Effector memory CD4-positive, alpha-beta T cell (primary cell): ENCODE measurements at regions not wholly inside any gene's neighbourhood (a gene's known extent, or its start where the extent isn't known, plus 50 kb on each side); places are given as distances from the start of the nearest gene placed in this dataset.

Experiments
- DNase-seq, 3 donors: peaks; one replicate each; pipeline ENCODE4 v3.0.0-alpha.2; 2020
- H3K27ac ChIP-seq: 2 replicates; pipeline ENCODE4 v1.7.0; 2013; ENCODE audit warnings: mild to moderate bottlenecking, low read length, moderate library complexity; ENCODE audit not compliant: insufficient read depth, poor library complexity, severe bottlenecking
- H3K27me3 ChIP-seq: replicated peaks from 2 replicates; pipeline ENCODE4 v1.7.0; 2013; ENCODE audit warnings: mild to moderate bottlenecking, low read length; ENCODE audit not compliant: insufficient read depth, control insufficient read depth, poor library complexity, severe bottlenecking
- H3K36me3 ChIP-seq: 2 replicates; pipeline ENCODE4 v1.7.0; 2013; ENCODE audit warnings: mild to moderate bottlenecking, low read length, moderate library complexity; ENCODE audit not compliant: control insufficient read depth, insufficient read depth
- H3K4me1 ChIP-seq: 2 replicates; pipeline ENCODE4 v1.7.0; 2013; ENCODE audit warnings: low read length, mild to moderate bottlenecking; ENCODE audit not compliant: control insufficient read depth, insufficient read depth, poor library complexity, severe bottlenecking
- H3K4me3 ChIP-seq: 2 replicates; pipeline ENCODE4 v1.7.0; 2013; ENCODE audit warnings: low read length, low read depth, mild to moderate bottlenecking; ENCODE audit not compliant: insufficient read depth, poor library complexity, severe bottlenecking
- H3K9me3 ChIP-seq: 2 replicates; pipeline ENCODE4 v1.7.0; 2013; ENCODE audit warnings: mild to moderate bottlenecking, low read length, moderate library complexity; ENCODE audit not compliant: control insufficient read depth

- Histone ChIP-seq H3K4me1 (no peaks in the 10 kb centered on the region), H3K36me3 (no peaks in the 10 kb centered on the region), H3K4me3 (no peak overlapping the region), H3K9me3 (no peaks in the 10 kb centered on the region), H3K27ac (no peak overlapping the region), H3K27me3 (no peaks in the 10 kb centered on the region)
- DNase-seq = no peak
These were observed 842.8 kb upstream of the EPHA6 start for GRCh38 chr3:95971573-95971972.

DNA sequence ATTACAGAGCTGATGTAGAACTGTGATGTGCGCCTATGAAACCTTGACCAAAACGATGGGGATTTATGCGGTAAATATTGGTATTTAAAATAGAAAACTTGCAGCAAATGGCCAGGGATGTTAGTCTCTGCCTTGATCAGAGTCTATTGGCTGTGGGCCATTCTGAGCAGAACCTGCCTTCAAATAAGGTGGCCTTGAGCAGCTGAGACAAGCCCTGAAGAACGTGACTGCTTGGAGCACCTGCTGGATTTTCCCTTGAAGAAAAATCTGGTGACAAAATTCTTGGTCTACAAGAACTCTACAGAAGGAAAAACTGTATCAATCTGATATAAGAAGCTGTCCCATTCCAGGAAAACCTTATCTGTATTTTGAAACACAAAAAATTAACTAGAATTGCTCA, 820.1 kb upstream of the EPHA6 start:
- Histone ChIP-seq H3K9me3 (no peaks in the 10 kb centered on the region), H3K36me3 (no peaks in the 10 kb centered on the region), H3K27me3 (no peaks in the 10 kb centered on the region), H3K4me3 (no peak overlapping the region), H3K27ac (no peak overlapping the region), H3K4me1 (no peaks in the 10 kb centered on the region)
- DNase-seq = no peak

DNA sequence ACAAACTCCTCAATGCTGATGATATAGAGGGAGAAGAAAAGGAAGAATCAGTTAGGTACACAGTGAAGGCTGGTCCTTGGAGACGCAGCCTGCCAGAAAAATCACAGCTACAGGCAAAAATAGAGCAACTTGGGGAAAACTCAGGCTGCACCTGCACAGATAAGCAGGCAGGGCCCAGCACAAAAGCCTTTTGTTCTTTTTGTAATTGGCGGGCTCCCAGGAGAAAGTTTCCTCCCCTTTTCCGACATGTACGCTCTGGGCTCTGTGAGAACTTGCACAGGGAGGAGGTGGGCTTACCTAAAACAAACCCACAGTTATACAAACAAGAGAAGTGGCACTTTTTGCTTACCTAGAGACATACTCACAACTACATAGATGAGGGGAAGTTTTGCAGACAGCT, 813.4 kb upstream of the EPHA6 start:
- Histone ChIP-seq H3K4me1 (no peaks in the 10 kb centered on the region), H3K27ac (no peak overlapping the region), H3K27me3 (no peaks in the 10 kb centered on the region), H3K4me3 (no peak overlapping the region), H3K36me3 (no peaks in the 10 kb centered on the region), H3K9me3 (no peaks in the 10 kb centered on the region)
- DNase-seq = no peak

- Histone ChIP-seq H3K4me3 (no peak overlapping the region), H3K36me3 (no peaks in the 10 kb centered on the region), H3K27me3 (no peaks in the 10 kb centered on the region), H3K9me3 (no peaks in the 10 kb centered on the region), H3K27ac (no peak overlapping the region), H3K4me1 (no peaks in the 10 kb centered on the region)
- no peak for DNase-seq
These were observed 806.7 kb upstream of the EPHA6 start for GRCh38 chr3:96007650-96008195.

DNA sequence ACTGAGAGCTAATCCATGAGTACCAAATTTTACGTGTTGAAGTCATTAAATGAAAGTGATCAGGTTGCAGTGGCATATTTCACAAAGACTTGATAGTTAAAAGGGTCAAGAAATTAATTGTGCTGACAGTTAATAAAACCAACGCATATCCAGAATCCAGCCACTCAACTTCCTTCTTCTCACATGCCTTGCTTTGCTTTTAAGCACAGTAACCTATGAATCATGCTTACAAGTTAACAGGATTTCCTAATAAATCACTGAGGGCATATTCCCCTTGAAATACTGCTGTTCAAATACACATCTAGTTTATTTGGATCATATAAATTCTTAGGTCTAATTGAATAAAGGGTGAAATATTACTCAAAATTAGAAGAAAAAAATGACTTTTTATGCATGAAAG, 801.5 kb upstream of the EPHA6 start:
- H3K36me3 ChIP-seq = no peaks in the 10 kb centered on the region
- H3K27me3 ChIP-seq = no peaks in the 10 kb centered on the region
- DNase-seq = no peak
- no peaks in the 10 kb centered on the region for H3K9me3 ChIP-seq
- no peak overlapping the region for H3K4me3 ChIP-seq
- no peaks in the 10 kb centered on the region for H3K4me1 ChIP-seq
- no peak overlapping the region for H3K27ac ChIP-seq

DNA sequence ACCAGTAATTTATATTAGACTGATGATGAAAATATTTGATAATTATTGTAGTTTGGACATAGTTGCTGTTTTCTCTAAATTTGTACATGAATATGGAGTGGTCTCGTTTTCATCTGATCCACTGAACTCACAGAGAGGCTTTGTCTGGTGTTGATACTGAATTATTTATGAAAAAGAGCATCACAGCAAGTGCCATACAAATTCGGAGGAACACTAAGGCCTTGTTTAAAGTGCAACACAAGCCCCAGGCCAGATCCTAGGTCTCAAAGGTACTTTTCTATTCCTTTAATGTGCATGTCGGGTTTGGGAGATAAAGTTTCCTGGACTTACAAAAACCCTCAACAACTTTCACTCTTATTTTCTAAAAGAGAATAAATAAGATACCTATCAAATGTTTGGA, 796.8 kb upstream of the EPHA6 start:
- Histone ChIP-seq H3K4me3 (no peak overlapping the region), H3K9me3 (no peaks in the 10 kb centered on the region), H3K36me3 (no peaks in the 10 kb centered on the region), H3K27me3 (no peaks in the 10 kb centered on the region), H3K4me1 (no peaks in the 10 kb centered on the region), H3K27ac (no peak overlapping the region)
- no peak for DNase-seq

GRCh38 chr3:96022676-96023075, 791.7 kb upstream of the EPHA6 start:
- no peak for DNase-seq
- no peaks in the 10 kb centered on the region for H3K36me3 ChIP-seq
- no peak overlapping the region for H3K4me3 ChIP-seq
- no peaks in the 10 kb centered on the region for H3K4me1 ChIP-seq
- no peaks in the 10 kb centered on the region for H3K27me3 ChIP-seq
- H3K27ac ChIP-seq = no peak overlapping the region
- no peaks in the 10 kb centered on the region for H3K9me3 ChIP-seq

DNA sequence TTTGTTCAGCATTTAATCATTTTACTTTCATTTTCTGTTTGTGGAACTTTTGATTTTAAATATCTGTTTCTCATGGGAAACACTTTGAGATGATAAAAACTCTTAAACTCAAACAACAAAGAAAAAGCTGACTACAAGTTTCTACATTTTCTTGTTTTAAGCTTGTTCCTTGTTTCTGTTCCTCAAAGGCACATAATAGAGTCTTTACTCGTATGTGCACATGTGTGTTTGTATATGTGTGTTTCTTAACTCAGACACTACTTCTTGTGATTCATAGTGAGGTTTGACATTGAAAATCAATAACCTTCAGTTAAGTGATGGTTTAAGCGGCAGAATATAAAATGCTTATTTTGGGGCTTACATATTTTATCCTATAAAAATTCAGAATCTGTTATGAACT, 786.7 kb upstream of the EPHA6 start:
- Histone ChIP-seq H3K36me3 (no peaks in the 10 kb centered on the region), H3K4me3 (no peak overlapping the region), H3K27ac (no peak overlapping the region), H3K9me3 (no peaks in the 10 kb centered on the region), H3K27me3 (no peaks in the 10 kb centered on the region), H3K4me1 (no peaks in the 10 kb centered on the region)
- DNase-seq = no peak

GRCh38 chr3:96039632-96040031, 774.8 kb upstream of the EPHA6 start:
- H3K36me3 ChIP-seq = no peaks in the 10 kb centered on the region
- no peak for DNase-seq
- H3K27me3 ChIP-seq = no peaks in the 10 kb centered on the region
- H3K4me3 ChIP-seq = no peak overlapping the region
- H3K27ac ChIP-seq = no peak overlapping the region
- H3K9me3 ChIP-seq = no peaks in the 10 kb centered on the region
- H3K4me1 ChIP-seq = no peaks in the 10 kb centered on the region

DNA sequence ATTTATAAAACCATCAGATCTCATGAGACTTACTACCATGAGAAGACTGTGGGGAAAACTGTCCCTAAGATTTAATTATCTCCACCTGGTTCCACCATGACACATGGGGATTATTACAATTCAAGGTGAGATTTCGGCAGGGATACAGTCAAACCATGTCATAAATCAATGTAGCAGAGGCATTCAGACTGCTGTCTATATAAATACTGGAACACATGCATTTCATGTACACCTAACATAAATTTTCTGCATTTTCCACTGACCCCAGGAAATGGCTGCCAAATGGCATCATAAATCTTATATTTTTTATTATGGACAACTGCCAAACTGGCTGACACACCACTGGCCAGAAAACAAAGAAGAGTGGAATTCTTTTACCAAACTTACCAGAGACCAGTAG, 755.1 kb upstream of the EPHA6 start:
- Histone ChIP-seq H3K27ac (no peak overlapping the region), H3K4me1 (no peaks in the 10 kb centered on the region), H3K36me3 (no peaks in the 10 kb centered on the region), H3K27me3 (no peaks in the 10 kb centered on the region), H3K9me3 (no peaks in the 10 kb centered on the region), H3K4me3 (no peak overlapping the region)
- DNase-seq = no peak

- no peak for DNase-seq
- Histone ChIP-seq H3K27ac (no peak overlapping the region), H3K4me1 (no peaks in the 10 kb centered on the region), H3K36me3 (no peaks in the 10 kb centered on the region), H3K27me3 (no peaks in the 10 kb centered on the region), H3K4me3 (no peak overlapping the region), H3K9me3 (no peaks in the 10 kb centered on the region)
These were observed 745.3 kb upstream of the EPHA6 start for GRCh38 chr3:96069065-96069464.
